OCI-LY1 (cell line): ENCODE measurements at regions not wholly inside any gene's neighbourhood (a gene's known extent, or its start where the extent isn't known, plus 50 kb on each side); places are given as distances from the start of the nearest gene placed in this dataset.

Experiments
- EZH2 ChIP-seq: fragments of 200-600 bp; sonication (generic), shearing (Covaris generic); IDR thresholded peaks from 2 replicates; pipeline ENCODE4 v1.8.0; 2017; ENCODE audit warnings: borderline replicate concordance, mixed run types, mild to moderate bottlenecking, antibody characterized with exemption, low read length, moderate library complexity, mixed read lengths
- TF ChIP-seq, protein P1 (sequence below): fragments of 200-600 bp; sonication (generic), shearing (Covaris generic); IDR thresholded peaks from 2 replicates; pipeline ENCODE4 v1.5.1; 2017; ENCODE audit warnings: mild to moderate bottlenecking, antibody characterized with exemption, low read length, moderate library complexity, mixed read lengths

DNA sequence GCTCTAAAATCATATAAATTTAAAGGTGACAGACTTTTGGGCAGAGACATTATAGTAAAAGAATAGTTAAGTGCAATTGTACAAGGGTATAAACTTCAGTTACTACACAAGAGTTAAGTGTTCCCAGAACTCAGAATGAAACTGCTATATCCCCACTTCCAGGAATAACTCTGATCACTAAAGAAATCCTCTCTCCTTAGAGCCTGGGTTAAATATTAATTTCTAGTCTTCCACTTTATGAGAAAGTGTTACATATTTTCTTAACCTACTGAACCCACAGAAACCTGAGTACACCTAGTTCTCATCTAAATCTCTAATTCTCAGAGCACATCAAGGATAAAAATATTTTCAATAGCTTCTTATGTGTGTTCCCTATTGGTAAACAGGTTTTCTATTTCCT lies 99.1 kb upstream of the USP38 start:
- TF ChIP-seq, protein P1, sequence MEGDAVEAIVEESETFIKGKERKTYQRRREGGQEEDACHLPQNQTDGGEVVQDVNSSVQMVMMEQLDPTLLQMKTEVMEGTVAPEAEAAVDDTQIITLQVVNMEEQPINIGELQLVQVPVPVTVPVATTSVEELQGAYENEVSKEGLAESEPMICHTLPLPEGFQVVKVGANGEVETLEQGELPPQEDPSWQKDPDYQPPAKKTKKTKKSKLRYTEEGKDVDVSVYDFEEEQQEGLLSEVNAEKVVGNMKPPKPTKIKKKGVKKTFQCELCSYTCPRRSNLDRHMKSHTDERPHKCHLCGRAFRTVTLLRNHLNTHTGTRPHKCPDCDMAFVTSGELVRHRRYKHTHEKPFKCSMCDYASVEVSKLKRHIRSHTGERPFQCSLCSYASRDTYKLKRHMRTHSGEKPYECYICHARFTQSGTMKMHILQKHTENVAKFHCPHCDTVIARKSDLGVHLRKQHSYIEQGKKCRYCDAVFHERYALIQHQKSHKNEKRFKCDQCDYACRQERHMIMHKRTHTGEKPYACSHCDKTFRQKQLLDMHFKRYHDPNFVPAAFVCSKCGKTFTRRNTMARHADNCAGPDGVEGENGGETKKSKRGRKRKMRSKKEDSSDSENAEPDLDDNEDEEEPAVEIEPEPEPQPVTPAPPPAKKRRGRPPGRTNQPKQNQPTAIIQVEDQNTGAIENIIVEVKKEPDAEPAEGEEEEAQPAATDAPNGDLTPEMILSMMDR, result no peak
- TF ChIP-seq EZH2, result no peak
